Left lung (tissue), 4 donors: ENCODE measurements at regions not wholly inside any gene's neighbourhood (a gene's known extent, or its start where the extent isn't known, plus 50 kb on each side); places are given as distances from the start of the nearest gene placed in this dataset.

Experiments used
- ATAC-seq: fragments of 200-7000 bp; cut with Tn5 transposase; one replicate; pipeline ENCODE4 v1.9.1; 2020; ENCODE audit warnings: moderate library complexity
- DNase-seq, 4 donors: peaks; one replicate each; pipeline ENCODE4 v3.0.0-alpha.2; 2013 to 2020
- H3K27ac ChIP-seq, 2 donors: fragments of 200-600 bp; sonication (generic) in 1 of 2; one replicate each; pipeline versions ENCODE4 v1.5.0 to v1.8.0; 2020 to 2021
- H3K27me3 ChIP-seq, 2 donors: fragments of 200-600 bp; sonication (generic) in 1 of 2; one replicate each; pipeline versions ENCODE4 v1.5.0 to v1.8.0; 2020 to 2021
- H3K36me3 ChIP-seq, 2 donors: fragments of 200-600 bp; sonication (generic) in 1 of 2; one replicate each; pipeline versions ENCODE4 v1.5.0 to v1.8.0; 2020 to 2021
- H3K4me1 ChIP-seq, 2 donors: fragments of 200-600 bp; one replicate each; pipeline ENCODE4 v1.8.0; 2021
- H3K4me3 ChIP-seq, 2 donors: fragments of 200-600 bp; sonication (generic) in 1 of 2; one replicate each; pipeline versions ENCODE4 v1.5.0 to v1.8.0; 2020 to 2021; ENCODE audit warnings: mild to moderate bottlenecking in 1 of 2
- H3K9me3 ChIP-seq, 2 donors: fragments of 200-600 bp; sonication (generic) in 1 of 2; one replicate each; pipeline versions ENCODE4 v1.5.0 to v1.8.0; 2020 to 2021
- intact Hi-C, 2 donors: fragments of 100-400 bp; cut with DNase I; formaldehyde crosslinking; loops; one replicate each; pipeline versions ENCODE4 v1.11.2 to v1.14.2; 2022
- TF ChIP-seq, protein P1 (sequence below), 2 donors: fragments of 200-600 bp; sonication (generic) in 1 of 2; IDR thresholded peaks; one replicate each; pipeline versions ENCODE4 v1.5.0 to v1.8.0; 2021; ENCODE audit warnings: antibody characterized with exemption in 2 of 2
- donor health status: DM: no; HTN: yes; CAD: no.
- donor health status: DM: no; HTN: no; CAD: no.

DNA sequence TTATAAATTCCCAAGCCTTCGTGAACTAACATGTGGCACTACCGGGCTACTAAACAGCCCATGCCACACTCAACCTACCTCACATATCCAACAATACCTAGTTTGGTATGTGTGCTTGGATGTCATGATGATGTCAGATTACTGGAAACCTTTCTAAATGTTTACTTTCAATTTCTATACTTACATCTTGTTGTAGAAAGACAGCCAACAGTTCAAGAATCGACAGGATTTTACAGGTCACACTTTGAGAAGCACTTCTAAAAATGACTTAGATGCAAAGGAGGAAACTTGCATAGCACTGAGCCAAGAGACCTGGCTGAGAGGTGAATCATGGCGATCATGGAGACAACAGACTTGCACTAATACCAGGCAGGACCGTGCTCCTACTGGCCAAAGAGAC, 209.9 kb downstream of the COL4A1 start:
- H3K27ac ChIP-seq: no peak overlapping the region
- DNase-seq: no peak
- H3K4me1 ChIP-seq: no peaks in the 10 kb centered on the region
- no peak for ATAC-seq
- peaks cover 0 to 22% of the 10 kb centered on the region in 2 donors for H3K9me3 ChIP-seq
- intact Hi-C loops: no loop called here
- H3K4me3 ChIP-seq: no peak overlapping the region
- no peaks in the 10 kb centered on the region for H3K27me3 ChIP-seq
- no peaks in the 10 kb centered on the region for H3K36me3 ChIP-seq
- TF ChIP-seq, protein P1, sequence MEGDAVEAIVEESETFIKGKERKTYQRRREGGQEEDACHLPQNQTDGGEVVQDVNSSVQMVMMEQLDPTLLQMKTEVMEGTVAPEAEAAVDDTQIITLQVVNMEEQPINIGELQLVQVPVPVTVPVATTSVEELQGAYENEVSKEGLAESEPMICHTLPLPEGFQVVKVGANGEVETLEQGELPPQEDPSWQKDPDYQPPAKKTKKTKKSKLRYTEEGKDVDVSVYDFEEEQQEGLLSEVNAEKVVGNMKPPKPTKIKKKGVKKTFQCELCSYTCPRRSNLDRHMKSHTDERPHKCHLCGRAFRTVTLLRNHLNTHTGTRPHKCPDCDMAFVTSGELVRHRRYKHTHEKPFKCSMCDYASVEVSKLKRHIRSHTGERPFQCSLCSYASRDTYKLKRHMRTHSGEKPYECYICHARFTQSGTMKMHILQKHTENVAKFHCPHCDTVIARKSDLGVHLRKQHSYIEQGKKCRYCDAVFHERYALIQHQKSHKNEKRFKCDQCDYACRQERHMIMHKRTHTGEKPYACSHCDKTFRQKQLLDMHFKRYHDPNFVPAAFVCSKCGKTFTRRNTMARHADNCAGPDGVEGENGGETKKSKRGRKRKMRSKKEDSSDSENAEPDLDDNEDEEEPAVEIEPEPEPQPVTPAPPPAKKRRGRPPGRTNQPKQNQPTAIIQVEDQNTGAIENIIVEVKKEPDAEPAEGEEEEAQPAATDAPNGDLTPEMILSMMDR (IDR thresholded peaks at IDR 0.05): no peak

DNA sequence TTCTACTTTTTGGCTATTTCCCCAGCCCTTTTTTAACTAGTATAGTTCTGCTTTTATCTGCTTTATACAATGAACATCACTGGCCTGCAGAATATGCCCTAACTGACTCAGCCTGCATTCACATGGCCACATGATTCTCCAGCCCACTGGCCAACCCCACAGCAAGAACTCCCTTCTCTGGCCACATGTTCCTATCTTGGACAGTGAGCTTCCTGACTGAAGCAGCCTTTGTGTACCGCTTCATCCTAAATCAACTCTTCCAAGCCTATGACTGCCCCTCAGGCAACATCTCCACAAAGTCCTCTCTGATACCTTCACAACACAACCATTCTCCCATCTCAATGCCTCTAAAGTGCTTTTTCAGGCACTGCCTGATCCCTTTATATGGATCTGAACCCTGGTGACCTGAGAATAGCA, 214.1 kb downstream of the COL4A1 start:
- H3K4me3 ChIP-seq: no peak overlapping the region
- TF ChIP-seq, protein P1 (IDR thresholded peaks at IDR 0.05): no peak
- no peaks in the 10 kb centered on the region for H3K27me3 ChIP-seq
- H3K36me3 ChIP-seq: no peaks in the 10 kb centered on the region
- intact Hi-C loops: no loop called here
- DNase-seq: no peak
- no peaks in the 10 kb centered on the region for H3K9me3 ChIP-seq
- no peaks in the 10 kb centered on the region for H3K4me1 ChIP-seq
- no peak overlapping the region for H3K27ac ChIP-seq
- ATAC-seq: no peak

DNA sequence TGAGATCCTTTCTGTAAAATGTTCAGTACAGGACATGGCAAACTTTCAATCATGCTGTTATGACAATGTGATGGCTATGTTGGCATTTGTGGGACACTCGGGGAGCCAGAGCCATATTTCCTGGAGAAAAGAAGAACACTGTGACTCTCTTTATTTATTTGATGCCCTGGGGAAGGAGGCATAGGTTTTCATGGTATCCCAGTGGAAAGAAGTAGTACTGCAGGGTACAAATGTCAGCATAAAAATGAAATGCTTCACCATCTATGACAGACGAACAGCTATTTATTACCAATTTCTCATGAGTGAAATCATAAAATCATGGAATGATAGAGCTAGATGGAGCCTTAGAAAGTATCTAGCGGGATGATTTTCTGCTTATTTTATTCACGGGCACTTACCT, 217.1 kb downstream of the COL4A1 start:
- DNase-seq: no peak
- TF ChIP-seq, protein P1 (IDR thresholded peaks at IDR 0.05): peak in 1 of 2 donors; percentile 19
- H3K27me3 ChIP-seq: no peaks in the 10 kb centered on the region
- H3K4me1 ChIP-seq: no peaks in the 10 kb centered on the region
- no peak overlapping the region for H3K4me3 ChIP-seq
- H3K9me3 ChIP-seq: peaks cover 0 to 10% of the 10 kb centered on the region in 2 donors
- no peak for ATAC-seq
- intact Hi-C loops: no loop called here
- H3K27ac ChIP-seq: no peak overlapping the region
- H3K36me3 ChIP-seq: no peaks in the 10 kb centered on the region

DNA sequence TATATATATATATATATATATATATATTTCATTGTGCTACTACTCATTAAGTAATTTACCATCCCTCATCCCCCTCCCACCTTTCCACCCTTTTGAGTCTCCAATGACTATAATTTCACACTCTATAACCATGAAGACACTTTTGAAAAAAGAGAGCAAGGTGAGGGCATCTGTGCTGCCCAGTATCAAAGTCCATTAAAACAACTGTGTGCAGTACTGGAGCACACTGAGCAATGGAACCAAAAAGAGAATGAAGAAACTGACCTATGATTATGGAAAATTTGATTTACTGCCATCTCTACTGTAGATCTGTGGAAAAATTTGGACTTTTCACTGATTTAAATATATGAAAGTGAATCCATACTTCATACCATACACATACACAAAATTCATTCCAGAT, 217.9 kb downstream of the COL4A1 start:
- Histone ChIP-seq H3K27me3 (no peaks in the 10 kb centered on the region), H3K27ac (no peak overlapping the region), H3K9me3 (peaks cover 0 to 10% of the 10 kb centered on the region in 2 donors), H3K4me1 (no peaks in the 10 kb centered on the region), H3K4me3 (no peak overlapping the region), H3K36me3 (no peaks in the 10 kb centered on the region)
- ATAC-seq: no peak
- TF ChIP-seq, protein P1 (IDR thresholded peaks at IDR 0.05): no peak
- no peak for DNase-seq
- intact Hi-C loops: no loop called here

DNA sequence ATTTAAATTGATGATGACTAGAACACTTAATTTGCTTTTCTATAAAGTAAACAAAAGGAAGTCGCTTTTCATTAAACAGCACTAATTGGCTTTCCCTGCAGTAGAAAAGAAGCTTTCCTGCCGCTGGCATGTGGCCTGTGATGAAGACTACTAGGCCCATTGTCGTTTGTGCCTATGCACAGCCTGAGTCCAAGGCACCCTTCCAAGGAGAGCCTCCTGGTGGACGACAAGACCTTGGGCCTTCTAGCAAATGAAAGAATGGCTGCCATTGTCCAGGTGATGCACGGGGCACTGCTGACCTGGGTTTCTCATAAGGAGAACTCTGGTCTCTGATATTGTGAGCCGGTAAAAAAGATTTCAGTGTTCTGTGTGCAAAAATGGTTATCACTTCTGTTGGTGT, 233.0 kb downstream of the COL4A1 start:
- intact Hi-C loops: no loop called here
- TF ChIP-seq, protein P1 (IDR thresholded peaks at IDR 0.05): no peak
- Histone ChIP-seq H3K4me1 (no peaks in the 10 kb centered on the region), H3K4me3 (no peak overlapping the region), H3K27ac (no peak overlapping the region), H3K36me3 (no peaks in the 10 kb centered on the region), H3K27me3 (no peaks in the 10 kb centered on the region), H3K9me3 (peaks cover 0 to 4% of the 10 kb centered on the region in 2 donors)
- ATAC-seq (no peak), DNase-seq (no peak)
